Glomerular endothelial cell (primary cell): ENCODE measurements at regions not wholly inside any gene's neighbourhood (a gene's known extent, or its start where the extent isn't known, plus 50 kb on each side); places are given as distances from the start of the nearest gene placed in this dataset.

Experiments used
- DNase-seq: peaks from one replicate; pipeline ENCODE4 v3.0.0-alpha.2; 2011; ENCODE audit warnings: low read depth, low spot score; ENCODE audit errors: extremely low read depth

DNA sequence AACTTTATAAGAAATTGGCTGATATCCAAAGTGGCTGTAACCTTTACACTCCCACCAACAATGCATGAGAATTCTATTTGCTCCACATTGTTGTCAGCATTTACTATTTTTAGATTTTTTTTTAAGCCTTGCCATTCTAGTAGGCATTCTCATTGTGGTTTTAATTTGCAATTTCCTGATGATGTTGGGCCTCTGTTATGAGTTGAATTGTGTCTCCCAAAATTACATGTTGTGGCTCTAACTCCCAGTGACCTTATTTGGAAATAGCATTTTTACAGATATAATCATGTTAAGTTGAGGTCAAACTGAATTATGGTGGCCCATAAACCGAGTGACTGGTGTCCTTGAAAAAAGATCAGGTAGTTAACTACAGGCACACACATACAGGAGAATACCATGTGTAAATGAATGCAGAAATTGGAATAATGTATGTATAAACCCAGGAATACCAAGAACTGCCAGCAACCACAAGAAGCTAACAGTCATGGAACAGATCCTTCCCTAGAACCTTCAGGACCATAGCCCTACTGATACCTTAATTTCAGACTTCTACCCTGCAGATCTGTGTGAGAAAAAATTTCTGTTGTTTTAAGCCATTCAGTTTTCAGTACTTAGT is 348.8 kb upstream of the DAB1 start:
- DNase-seq: no peak

DNA sequence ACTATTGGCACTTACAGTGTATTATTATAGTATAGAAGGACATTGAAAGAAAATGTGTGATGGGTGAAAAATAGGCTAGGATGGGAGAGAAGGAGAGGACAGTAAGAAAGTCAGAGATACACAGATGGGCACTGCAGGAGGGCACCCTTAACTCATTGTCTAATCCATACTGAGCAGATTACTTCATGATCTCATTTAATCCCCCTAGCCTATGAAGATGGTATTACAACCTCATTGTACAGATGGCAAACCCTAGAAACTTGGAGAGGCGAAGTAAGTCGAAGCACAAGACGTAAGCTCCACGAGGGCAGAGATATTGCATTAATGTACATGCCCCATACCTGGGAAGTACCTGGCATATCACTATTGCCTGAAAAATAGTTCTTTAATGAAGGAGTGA is 346.9 kb upstream of the DAB1 start:
- no peak for DNase-seq

DNA sequence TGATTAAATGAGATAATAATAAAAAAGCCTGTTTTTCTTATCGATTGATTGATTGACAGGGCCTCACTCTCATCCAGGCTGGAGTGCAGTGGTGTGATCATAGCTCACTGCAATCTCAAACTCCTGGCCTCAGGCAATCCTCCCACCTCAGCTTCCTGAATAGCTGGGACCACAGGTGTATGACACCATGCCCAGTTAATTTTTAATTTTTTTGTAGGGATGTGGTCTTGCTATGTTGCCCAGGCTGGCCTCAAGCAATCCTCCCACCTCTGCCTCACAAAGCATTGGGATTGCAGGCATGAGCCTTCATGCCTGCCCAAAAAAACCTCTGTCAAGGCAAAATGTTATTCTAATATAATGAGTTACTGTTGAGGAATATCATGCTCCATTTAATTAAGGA is 346.4 kb upstream of the DAB1 start:
- no peak for DNase-seq

DNA sequence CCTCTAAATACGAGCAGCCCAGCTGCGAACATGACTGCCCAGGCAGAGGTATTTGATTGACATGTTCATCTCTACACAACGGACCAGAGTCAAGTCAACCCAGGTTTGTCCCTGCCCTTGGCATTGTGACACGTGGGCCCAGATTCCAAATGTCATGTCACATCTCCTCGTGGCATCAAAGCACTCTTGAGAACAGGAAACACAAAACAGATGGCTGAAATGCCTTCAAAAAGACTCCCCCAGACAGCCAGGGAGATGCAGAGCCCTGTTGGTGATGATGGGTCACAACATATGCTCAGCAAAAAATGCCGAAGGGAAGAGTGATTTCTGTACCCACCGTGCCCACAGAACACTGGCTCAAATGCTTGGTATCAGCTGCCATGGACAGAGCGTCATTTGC is 337.8 kb upstream of the DAB1 start:
- no peak for DNase-seq

DNA sequence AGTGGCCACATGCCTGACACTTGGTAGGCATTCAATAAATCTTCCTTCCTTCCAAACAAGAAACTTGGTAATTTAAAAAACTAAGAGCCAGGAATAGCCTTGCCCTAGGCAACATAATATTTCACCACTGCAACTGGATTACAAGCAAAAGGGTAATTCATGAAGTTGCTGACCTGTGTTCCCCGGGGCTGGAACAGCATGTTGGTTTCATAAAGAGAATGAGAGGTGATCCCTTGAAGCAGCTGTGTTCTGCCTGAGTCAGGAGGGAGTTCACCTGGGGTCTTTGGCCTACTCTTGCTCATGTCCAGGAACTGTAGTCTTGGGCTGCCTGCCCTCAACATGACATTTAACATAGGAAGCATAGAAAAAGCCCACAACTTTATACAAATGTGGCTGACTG is 329.0 kb upstream of the DAB1 start:
- no peak for DNase-seq

DNA sequence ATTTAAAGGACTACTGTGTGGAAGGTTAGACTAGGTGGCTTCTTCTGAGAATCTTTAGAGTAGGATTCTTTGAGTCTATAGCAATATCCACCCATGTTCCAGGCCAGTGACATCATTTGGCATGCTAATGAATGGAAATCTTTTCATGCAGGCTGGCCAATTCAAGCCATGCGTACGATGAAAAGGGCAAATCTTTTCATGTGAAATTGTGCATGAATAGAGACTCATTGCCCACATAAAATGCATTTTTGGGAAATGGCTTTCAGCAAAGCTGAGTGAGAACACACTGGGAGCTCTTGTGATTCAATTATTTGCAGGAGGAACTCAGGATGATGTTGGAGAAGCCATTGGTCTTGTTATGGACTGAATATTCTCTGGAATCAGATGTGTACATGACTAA is 324.9 kb upstream of the DAB1 start:
- no peak for DNase-seq

DNA sequence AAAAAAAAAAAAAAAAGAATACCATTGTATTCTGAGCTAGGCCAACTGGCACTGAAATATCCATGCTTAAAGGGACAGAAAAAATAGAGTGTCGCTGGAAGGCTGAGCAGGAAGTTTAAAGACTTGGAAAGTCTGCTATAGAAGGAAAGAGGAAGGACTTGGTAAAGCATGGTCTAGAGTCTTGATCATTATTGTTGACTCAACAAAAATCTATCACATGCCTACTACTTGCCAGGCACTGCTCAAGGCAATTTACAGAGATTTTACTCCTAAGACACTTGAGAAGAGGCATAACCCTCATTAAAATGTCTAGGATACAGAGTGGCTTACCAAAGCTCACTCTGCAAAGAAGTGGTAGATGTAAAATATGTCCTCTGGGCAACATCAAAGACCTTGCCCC is 324.0 kb upstream of the DAB1 start:
- no peak for DNase-seq

DNA sequence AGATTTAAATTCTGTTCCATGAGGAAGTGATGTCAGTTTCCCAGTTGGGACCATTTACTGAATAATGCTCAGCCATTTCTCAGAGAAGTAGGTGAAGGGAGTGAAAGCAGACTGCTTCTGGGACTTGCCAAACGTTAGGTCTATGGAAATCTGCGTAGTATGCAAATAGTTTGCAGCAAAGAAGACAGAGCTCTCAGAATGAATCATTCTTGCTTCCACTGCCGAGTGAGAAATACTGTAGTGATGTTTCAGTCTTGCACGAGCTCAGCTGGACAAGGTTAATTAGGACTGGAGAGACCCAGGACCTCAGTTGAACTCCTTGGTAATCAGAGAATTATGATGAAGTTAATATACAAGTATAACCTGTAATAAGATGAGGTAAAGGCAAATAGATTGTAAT is 317.7 kb upstream of the DAB1 start:
- DNase-seq: no peak

DNA sequence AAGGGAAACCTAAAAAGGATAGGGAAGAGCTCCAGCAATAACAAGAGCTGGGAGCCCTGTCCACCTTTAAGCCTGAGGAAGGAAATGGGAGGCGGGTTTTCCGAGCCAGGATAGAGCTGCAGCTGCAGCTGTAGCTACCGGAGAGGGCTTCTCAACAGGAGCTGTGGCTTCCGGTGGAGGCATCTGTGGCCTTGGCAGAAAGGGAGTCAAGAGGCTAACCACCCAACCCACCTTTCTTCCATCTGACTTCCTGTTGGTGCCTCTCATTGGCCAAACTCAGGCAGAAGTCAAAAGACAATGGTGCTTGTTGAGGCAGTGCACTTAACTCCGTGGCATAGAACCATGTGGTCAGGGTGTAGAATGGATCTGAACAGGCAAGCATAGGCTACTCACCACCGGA is 313.1 kb upstream of the DAB1 start:
- no peak for DNase-seq

DNA sequence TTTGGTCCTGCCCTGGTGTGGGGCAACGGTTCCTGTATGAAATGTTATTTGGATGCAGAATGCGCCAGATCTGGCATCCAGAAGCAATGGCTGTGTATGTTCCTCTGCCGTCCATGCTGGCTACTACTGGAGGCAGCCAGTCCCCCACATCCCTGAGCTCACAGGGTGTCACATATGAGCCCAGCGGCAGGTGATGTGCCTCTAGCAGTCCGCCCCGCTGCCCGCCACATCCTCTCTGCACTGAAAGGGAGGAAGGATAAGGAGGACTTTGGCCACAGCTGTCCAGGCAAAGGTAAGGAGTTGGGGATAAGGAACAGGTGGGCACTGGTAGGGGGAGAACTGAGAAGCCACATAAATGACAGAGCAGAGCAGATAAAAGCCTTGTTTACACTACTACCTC is 305.3 kb upstream of the DAB1 start:
- no peak for DNase-seq

DNA sequence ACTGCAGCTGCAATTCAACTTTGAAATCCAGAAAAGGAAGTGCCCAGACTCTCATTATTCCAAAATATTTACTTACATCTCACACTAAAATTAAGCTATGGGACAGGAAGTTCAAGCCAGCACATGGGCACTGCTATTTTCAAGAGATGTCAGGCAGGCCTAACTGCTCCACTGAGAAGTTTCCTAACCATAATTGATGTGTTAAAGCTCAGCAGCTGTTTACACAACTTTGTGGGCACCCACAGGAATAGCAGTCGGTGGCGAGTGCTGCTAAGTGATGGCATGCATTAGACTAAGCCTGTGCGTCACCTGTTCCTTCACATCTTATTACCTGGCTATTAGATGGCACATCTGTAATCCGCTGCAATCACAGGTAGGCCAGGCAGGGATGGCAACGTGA is 303.3 kb upstream of the DAB1 start:
- DNase-seq: no peak

DNA sequence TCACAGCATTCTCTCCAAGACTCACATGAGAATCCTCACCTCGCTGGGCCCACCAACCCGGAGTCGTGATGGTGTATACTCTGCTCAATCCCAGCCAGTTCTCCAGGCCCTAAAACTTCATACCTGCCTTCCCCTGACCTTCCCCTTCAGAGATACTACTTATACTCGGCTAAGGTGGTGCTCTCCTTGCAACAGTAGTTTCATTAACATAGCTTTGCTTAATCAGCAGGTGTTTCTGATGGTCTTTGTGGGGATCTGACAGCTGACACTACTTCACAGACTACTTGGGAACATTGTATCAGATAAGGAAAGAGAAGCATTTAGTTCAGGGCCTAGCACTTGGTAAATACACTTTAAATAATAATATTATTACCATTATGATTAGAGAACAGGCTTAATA is 301.5 kb upstream of the DAB1 start:
- DNase-seq: no peak

DNA sequence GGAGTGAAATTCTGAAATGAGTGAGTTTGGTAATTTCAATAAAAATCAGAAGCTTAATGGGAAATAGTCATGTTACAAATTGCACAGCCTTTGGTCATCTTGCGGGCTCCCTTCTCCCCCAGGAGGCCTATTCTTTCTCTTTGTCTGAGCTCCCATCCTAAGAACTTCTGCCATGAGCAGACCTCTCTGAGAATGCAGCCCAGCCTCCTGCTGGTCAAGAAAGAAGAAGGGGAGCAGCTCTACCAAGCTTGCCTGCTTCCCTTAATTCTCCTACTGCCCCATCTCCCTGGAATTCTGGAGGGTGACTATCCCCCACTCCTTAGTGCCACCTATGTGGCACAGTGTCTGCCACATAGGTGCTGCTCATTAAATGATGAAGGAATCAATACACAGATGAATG is 300.7 kb upstream of the DAB1 start:
- DNase-seq: no peak

DNA sequence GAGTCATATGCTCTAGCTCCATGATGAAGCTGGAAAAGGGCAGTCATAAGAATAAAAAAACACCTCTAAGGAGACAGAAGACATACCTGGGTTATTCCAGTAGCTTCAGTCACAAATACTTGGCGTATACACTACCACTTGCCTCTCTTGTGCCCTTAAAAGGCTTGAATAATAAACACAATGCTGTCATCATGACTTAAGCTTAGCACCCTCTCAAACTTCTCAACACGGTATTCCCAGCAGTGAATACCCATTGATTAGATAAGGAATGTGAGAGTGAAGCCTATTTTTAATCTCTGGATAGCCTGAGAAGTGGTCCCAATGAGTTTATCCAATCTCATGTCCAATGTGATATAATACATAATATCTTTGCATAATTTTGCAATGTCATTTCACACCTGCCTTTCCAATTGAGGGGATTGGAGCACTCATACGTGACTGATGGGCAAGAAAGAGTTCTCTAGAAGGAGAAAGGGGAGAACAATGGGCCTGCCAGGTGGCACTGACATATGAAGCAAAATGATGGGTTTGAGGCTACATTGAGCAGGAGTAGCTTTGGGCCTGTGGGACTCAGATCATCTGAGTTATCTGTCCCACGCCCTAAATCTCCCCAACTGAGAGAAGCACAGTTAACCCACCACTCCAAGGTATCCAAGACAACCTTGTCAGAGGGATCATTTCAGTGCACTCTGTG is 298.6 kb upstream of the DAB1 start:
- no peak for DNase-seq

DNA sequence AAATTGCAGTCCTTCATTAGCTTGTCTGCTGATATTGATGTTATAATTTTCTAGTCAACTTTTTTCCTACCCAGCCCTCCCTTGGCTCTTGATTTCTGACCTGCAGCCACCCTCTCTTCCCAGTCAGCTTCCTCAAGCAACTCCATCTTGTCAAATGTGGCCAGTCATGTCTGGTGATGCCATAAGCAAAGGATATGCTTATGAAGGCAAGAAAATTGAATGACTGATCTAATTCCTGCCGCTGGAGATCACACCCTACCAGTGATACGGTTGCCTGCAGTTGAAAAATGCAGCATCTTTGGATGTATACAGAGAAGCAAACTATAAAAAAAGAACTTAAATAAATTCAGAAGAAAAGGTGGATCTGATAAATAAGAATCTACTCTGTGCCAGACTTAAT is 297.1 kb upstream of the DAB1 start:
- no peak for DNase-seq

DNA sequence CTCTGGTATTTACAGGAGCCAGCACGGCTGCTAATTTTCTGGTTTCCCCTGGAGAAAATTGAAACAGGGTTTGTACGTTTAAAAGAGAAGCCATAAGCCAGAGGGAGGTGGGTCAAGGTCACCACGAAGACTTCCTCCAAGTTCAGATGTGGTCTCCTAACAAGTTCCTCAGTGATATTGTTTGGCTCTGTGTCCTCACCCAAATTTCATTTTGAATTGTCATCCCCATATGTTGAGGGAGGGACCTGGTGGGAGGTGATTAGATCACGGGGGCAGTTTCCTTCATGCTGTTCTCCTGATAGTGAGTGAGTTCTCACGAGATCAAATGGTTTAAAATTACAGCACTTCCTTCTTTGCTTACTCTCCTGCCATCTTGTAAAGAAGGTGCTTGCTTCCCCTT is 295.4 kb upstream of the DAB1 start:
- no peak for DNase-seq

DNA sequence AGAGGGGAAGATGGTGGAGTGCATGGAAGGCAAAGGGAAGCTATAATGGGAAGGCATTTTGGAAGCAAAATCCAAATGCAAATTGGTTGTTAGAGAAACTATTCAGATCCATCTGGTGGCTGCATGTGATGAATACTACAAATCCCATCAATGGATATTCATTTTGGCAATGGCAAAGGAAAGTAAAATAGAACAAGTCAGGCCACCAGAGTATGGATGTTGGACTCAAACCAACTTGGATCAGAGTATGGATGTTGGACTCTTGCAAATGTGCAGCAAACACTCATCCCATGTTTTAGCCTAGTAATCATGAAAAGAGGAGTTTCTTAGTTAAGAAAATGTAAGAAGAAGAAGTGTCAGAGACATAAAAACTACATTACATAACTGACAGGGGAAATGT is 289.6 kb upstream of the DAB1 start:
- no peak for DNase-seq

DNA sequence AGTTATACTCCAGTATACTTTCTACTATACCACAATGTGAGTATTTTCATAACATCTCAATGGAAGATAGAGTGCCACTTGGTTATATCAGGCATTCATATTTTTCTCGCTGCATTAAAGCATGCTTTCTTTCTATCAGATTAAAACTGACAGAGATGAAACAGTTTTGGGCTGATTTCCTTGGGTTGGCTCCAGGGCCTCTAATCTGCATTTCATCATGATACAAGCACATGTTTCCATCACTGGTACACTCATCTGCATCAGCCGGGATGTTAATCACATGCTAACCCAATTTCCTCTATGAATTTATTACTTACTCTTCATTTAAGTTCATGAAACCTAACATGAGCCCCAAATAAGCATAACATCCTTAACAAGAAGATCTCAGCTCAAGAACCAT is 289.0 kb upstream of the DAB1 start:
- DNase-seq: no peak

DNA sequence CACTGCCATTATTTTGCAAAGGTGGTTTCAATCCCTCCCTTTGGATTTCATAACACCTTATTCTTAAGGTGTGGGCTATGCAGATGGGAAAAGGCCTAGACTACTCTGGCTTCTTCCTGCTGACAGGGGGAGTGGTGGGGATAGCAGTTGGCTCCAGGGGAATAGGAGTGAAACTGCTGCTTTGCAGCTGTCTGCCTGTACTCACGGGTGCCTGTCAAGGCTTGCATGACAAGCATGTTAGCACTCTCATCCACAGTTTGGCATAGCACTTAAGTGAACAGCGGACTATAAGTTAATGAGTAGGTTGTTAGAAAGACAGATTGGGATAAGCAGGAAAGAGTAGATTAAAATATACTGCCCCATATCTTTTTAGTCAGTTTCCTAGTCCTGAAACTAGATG is 287.5 kb upstream of the DAB1 start:
- DNase-seq: no peak

DNA sequence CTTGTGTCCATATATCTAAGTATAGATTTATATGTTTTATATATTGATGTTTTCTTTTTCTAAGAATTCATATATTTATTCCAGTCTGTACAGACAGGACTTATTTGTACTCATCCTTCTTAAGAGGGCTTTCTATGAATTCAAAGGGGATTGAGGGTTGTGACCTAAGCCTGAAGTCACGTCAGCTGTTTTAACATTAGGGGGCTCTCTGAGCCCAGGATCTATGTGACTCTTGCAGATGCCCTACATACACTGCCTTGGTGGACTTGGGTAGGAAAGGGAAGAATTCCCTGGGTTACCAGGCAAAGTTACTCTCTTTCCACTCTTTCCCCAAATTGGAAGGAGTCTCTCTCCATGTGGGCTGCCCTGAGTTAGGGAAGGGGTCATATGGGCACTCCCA is 283.8 kb upstream of the DAB1 start:
- no peak for DNase-seq

DNA sequence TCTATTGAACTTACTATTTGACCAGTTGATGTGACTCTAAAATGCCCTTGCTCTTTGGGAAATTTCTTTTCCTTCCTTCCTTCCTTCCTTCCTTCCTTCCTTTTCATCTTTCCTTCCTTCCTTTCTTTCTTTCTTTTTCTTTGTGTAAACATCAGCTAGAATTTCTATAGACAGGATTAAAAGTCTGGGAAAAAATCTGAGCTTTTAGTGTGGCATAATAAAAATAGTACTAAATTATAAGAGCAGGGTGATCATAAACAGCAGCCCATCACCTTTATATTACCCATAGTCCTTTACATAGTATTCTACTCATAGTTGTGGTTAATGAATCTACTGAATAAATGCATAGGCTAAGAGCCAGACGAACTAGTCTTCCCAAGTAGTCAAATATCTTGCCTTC is 281.0 kb upstream of the DAB1 start:
- DNase-seq: no peak

DNA sequence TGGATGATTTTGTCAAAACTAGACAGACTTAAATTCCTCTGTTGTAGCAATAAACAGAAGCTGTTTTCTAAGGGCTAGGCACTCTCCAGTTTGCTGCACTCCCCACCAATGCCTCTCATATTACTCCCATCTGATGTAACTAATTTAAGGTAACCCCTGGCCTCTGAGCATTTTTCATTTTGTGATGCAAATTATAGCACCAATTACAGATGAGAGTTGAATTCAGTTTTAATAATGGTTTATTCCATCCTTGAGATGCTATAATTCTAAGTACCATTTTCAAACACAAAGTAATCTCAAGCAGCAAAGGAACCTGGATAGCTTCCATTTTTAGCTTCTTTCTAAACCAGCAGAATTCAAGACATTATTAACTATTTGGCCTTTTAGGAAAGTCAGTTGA is 280.4 kb upstream of the DAB1 start:
- no peak for DNase-seq

DNA sequence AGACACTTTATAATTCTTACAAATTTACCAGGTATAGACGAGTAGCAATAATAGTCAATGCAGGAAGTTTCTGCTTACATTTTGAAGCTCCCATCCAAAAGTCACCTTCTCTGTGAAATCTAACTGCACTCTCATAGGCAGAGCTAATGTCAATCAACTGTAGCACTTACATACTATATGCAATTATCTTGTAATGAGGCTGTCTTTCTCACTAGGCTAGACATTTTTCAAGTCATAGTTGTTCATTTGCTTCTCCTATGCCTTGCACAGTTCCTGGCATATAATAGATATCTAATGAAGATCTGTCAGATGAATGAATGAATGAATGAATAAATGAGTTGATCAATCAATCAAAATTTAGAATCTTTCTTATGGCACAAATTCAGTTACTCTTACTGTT is 273.0 kb upstream of the DAB1 start:
- no peak for DNase-seq
